GM19397 (cell line): ENCODE measurements at regions not wholly inside any gene's neighbourhood (a gene's known extent, or its start where the extent isn't known, plus 50 kb on each side); places are given as distances from the start of the nearest gene placed in this dataset.
"Not testable (repeated sequence)": the region's sequence is repeated elsewhere in the genome, so short reads cannot be mapped to it uniquely, and the experiment has no call there.

Experiments
- ATAC-seq: cut with Tn5 transposase; IDR thresholded peaks from one replicate; pipeline ENCODE4 v1.9.1; 2021; ENCODE audit warnings: mild to moderate bottlenecking, moderate library complexity; ENCODE audit not compliant: unreplicated experiment

DNA sequence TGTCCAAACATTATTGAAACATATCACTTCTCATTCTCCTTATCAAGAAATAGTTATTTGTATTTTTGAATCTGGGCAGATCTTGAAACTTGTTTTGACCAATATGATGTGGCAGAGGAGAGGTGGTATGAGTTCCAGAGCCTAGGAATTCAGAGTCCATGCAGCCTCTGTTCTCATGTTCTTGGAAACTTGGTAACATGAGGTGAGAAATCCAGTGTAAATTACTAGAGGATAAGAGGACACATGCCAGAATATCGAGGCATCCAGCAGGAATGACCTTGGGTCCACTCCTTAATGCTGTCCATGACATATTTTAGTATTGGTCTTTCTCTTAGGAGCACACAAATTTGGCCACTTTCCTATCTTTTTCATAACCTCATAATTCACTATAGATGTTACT is 1374.6 kb downstream of the FSCB start:
- no peak for ATAC-seq

DNA sequence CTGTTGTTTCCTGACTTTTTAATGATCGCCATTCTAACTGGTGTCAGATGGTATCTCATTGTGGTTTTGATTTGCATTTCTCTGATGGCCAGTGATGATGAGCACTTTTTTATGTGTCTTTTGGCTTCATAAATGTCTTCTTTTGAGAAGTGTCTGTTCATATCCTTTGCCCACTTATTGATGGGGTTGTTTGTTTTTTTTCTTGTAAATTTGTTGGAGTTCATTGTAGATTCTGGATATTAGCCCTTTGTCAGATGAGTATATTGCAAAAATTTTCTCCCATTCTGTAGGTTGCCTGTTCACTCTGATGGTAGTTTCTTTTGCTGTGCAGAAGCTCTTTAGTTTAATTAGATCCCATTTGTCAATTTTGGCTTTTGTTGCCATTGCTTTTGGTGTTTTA is 1378.7 kb downstream of the FSCB start:
- not testable (repeated sequence) for ATAC-seq

GRCh38 chr14:43127874-43128273 is 1379.2 kb downstream of the FSCB start:
- not testable (repeated sequence) for ATAC-seq

DNA sequence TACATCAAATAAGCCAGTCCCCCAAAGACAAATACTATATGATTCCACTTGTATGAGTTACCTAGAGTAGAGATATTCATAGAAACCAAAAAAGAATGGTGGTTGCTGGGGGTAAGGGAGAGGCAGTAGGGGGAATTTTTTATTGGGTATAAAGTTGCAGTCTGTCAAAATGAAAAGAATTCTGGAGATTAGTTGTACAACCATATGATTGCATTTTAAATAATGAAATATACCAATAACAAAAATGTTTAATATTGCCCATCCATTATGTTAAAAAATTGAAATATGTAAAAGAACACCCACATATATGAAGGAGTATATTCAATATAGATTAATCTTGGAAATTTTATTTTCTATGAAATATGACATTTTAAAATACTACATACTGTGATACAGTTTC is 1383.5 kb downstream of the FSCB start:
- no peak for ATAC-seq

- ATAC-seq = no peak
Observed at GRCh38 chr14:43119672-43120071, 1387.4 kb downstream of the FSCB start.

DNA sequence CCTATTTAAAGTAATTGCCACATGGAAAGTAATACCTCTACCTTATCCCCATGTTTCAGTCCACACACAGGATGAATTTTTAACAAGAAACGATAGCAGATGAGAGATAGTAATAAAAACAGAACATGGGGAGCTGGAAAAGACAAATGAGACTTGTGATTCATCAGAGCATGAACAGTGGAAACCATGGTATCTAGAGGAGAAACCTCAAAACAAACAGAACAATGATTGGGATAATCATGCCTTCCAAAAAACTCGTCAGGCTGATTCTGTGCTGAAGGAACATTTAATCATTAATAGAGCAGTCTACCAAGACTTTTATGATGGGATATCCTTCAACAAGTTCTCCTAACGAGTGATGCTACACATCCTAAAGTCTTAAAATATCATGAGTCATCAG is 1390.7 kb downstream of the FSCB start:
- no peak for ATAC-seq

DNA sequence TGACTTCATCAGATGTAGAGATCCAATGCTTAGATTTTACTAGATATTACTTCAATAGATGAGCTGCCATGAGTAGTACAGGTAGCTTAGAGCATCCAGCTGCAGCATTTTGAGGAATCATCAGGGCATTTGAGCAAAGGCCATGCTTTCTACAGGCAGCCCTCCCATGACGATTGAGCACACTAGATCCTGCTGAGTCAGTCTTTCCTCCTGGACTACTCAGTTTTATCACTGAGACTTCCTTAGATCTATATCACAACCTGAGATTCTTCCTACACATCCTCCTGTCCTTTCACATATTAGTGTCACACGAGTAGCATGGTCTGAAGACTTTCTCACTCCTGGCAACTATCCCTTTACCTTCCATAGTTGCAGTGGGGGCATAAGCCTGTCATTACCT is 1401.8 kb downstream of the FSCB start:
- ATAC-seq = no peak

- no peak for ATAC-seq
Observed at GRCh38 chr14:43090380-43090779, 1416.7 kb downstream of the FSCB start.

DNA sequence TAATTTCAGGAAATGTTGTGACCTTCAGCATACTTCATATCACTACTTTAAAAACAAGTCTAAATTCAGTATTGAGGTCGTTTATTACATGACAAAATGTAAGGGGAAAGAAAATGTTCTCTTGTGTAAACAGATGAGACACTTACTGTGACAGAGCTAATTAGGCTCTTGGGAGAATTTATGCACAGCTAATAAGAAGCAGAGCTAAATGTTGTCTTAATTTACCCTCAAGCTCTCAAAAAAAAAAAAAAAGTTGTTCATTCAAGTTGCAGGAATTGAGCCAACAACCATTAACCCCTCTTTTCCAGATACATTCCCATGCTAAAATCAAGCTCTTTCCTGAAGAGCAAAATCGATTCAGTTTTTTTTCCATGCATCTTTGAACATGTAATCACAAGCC is 1419.4 kb downstream of the FSCB start:
- ATAC-seq = no peak

- ATAC-seq = no peak
Observed at GRCh38 chr14:43085819-43086218, 1421.3 kb downstream of the FSCB start.

- ATAC-seq = not testable (repeated sequence)
Observed at GRCh38 chr14:43067372-43067771, 1439.7 kb downstream of the FSCB start.

GRCh38 chr14:43056106-43056505 is 1449.4 kb downstream of the LRFN5 start:
- no peak for ATAC-seq

- ATAC-seq = no peak
Observed at GRCh38 chr14:43052897-43053296, 1446.2 kb downstream of the LRFN5 start.

DNA sequence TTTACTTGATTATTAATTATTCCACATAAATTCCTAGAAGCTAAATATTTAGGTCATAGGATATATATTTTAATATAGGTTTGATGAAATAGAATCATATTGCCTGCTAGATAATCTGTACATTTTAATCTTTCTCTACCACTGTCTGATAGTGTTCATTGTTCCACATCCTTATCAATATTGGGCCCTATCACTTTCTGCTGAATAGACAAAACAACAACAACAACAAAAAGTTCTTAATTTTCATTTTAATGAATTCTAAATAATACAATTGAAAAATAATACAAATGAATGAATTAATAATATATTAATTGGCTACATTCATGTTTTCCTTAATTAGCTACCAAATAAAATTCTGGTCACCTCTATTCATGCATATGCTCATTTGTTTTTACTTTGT is 1437.2 kb downstream of the LRFN5 start:
- no peak for ATAC-seq

DNA sequence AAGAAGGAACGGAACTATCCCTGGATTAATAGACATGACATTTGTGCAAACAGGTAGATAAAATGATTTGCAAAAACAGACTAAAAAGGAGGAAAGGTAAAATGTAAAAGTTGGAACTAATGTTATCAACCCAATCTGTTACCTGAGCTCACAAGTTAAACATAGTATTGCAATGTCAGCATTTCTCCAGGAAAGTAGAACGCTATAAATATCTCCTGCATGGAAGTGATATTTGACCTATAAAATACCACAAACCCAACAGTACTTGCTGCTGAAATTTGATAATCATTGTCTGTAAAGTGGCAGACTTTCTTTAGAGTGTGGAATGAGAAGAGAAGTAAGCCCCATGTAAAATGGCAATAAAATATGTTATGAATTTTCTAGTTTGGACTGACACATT is 1435.7 kb downstream of the LRFN5 start:
- no peak for ATAC-seq

GRCh38 chr14:43041976-43042375 is 1435.3 kb downstream of the LRFN5 start:
- ATAC-seq = no peak

- no peak for ATAC-seq
Observed at GRCh38 chr14:43041207-43041606, 1434.5 kb downstream of the LRFN5 start.

DNA sequence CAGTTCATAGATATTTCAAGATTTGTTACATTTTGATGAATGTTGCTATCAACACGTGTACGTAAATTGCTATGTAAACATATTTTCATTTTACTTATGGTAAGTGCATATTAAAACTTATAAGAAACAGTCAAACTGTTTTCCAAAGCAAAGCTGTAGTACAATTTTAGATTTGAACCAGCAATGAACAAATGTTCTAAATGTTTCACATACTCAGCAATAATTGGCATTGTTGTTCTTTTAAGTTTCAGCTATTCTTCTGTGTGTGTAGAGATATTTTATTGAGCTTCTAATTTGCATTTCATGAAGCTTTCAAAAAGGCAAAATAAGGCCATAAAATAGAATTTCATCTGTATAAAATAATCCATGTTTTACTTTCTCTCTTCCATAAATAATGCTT is 1433.2 kb downstream of the LRFN5 start:
- ATAC-seq = no peak

GRCh38 chr14:43031598-43031997 is 1424.9 kb downstream of the LRFN5 start:
- ATAC-seq = no peak

DNA sequence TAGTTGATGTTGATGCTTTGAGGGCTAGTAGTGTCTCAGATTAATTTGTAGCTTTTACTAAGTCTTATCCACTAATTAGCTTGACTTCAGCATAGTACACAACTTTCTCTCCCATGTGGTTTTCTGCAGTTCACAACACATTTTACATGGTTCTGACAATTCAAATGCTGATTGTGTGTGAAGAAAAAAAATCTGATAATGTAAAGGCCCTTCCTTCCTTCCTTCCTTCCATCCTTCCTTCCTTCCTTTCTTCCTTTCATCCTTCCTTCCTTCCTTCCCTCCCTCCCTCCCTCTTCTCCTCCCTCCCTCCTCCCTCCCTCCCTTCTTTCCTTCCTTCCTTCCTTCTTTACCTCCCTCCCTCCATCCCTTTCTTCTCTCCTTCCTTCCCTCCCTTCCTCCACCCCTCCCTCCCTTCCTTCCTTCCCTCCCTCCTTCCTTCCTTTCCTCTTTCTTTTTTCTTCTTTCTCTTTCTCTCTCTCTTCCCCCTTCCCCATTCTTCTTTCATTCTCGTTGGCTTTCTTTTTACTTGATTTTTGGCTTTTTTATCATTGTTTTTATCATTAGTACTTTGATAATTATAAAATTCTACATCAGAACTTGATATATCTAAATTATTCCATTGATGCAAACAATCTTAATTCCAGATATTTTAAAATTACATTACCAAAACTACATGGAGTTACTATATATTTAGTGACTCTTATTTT is 1415.6 kb downstream of the LRFN5 start:
- no peak for ATAC-seq

GRCh38 chr14:43019826-43020225 is 1413.2 kb downstream of the LRFN5 start:
- ATAC-seq = no peak

DNA sequence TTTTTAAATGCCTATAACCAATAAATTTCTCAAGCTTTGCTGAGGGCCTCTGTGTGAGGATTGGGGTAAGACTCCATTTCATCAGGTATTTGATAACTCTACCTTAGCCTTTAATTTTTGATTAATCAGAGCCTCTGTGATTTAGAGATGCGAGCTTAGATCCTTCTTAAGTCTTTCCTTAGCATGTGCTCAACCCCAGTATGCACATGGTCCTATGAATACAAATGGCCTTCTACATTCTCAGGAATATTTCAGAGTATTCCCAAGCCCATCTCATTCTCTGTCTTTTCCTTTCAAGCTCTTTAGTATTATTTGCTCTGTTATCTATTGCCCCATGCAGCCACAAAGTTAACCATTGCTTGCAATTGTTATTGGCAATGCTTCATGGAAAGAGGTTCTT is 1407.7 kb downstream of the LRFN5 start:
- no peak for ATAC-seq

DNA sequence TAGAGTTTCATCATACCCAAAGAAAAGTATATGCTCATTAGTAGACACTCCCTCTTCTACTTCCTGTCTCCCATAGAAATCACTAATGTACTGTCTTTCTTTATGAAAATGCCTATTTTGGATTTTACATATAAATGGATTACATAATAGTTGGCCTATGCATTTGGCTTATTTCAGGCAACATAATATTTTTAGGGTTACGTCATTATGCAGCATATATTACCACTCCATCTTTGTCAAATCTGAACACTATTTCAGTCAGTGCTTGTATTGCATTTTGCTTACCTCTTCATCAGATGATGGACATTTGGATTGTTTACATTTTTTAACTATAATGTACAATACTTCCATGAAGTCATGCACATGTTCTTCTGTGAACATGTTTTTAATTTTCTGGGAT is 1406.1 kb downstream of the LRFN5 start:
- ATAC-seq = no peak
